Large intestine (tissue), 3 donors: ENCODE measurements at regions not wholly inside any gene's neighbourhood (a gene's known extent, or its start where the extent isn't known, plus 50 kb on each side); places are given as distances from the start of the nearest gene placed in this dataset.
A peak's percentile ranks its signal among the peaks of the same experiment; 100 is the strongest.
"Not testable (repeated sequence)": the region's sequence is repeated elsewhere in the genome, so short reads cannot be mapped to it uniquely, and the experiment has no call there.

Experiments
- DNase-seq, 2 donors: peaks; one replicate each; pipeline versions ENCODE4 v3.0.0 to v3.0.0-alpha.2; 2013
- H3K27ac ChIP-seq: one replicate; pipeline ENCODE4 v1.5.1; 2013; ENCODE audit warnings: low read length
- H3K27me3 ChIP-seq: 2 replicates; pipeline ENCODE4 v1.6.1; 2013; ENCODE audit warnings: low read length; ENCODE audit not compliant: control insufficient read depth, insufficient read depth
- H3K36me3 ChIP-seq: 2 replicates; pipeline ENCODE4 v1.6.1; 2013; ENCODE audit warnings: low read length; ENCODE audit not compliant: control insufficient read depth, insufficient read depth
- H3K4me1 ChIP-seq: one replicate; pipeline ENCODE4 v1.6.1; 2013; ENCODE audit warnings: low read length; ENCODE audit not compliant: control insufficient read depth, insufficient read depth
- H3K4me3 ChIP-seq: one replicate; pipeline ENCODE4 v1.5.1; 2013; ENCODE audit warnings: low read length
- H3K9me3 ChIP-seq: one replicate; pipeline ENCODE4 v1.6.1; 2013; ENCODE audit warnings: mild to moderate bottlenecking, low read depth, low read length, moderate library complexity; ENCODE audit not compliant: control insufficient read depth
- WGBS: methylation state at CpG from one replicate; pipeline ENCODE4 v1.1.5; 2013; ENCODE audit warnings: low lambda C conversion rate; ENCODE audit not compliant: insufficient coverage; 5-methylcytosine and 5-hydroxymethylcytosine counted together

DNA sequence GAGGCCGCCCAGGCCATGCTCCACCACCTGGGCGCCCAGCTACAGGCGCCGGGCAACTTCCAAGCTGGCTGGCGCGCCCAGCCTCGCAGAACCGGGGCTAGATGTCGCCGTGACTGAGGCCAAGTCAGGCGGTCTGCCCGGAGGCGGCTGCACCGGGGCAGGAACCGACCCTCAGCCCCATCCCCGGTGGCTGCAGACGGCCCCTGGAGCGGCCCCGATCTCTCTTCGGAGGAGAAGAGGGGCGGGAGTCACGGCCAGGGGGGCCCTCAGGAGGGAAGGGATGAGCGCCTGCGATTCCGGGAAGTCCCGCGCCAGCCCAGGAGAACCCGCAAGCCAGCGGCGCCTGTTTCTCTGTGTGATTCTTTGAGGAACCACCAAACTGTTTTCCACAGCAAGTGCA, 671.3 kb upstream of the DEFB115 start:
- peak in 1 of 2 donors; percentile 13 for DNase-seq
- not testable (repeated sequence) for H3K4me3 ChIP-seq, H3K27me3 ChIP-seq, H3K4me1 ChIP-seq, H3K27ac ChIP-seq, H3K36me3 ChIP-seq
- H3K9me3 ChIP-seq, result peaks cover 15% of the 10 kb centered on the region
- no CpG with 5 or more reads among the region's 30 CpGs for WGBS

- H3K27me3 ChIP-seq, result no peaks in the 10 kb centered on the region
- WGBS, result no CpG with 5 or more reads among the region's 22 CpGs
- H3K9me3 ChIP-seq, result peaks cover 13% of the 10 kb centered on the region
- no peaks in the 10 kb centered on the region for H3K4me1 ChIP-seq
- no peak for DNase-seq
- H3K27ac ChIP-seq, result no peak overlapping the region
- no peak overlapping the region for H3K4me3 ChIP-seq
- no peaks in the 10 kb centered on the region for H3K36me3 ChIP-seq
These were observed 663.9 kb upstream of the DEFB115 start for GRCh38 chr20:30593572-30593971.

DNA sequence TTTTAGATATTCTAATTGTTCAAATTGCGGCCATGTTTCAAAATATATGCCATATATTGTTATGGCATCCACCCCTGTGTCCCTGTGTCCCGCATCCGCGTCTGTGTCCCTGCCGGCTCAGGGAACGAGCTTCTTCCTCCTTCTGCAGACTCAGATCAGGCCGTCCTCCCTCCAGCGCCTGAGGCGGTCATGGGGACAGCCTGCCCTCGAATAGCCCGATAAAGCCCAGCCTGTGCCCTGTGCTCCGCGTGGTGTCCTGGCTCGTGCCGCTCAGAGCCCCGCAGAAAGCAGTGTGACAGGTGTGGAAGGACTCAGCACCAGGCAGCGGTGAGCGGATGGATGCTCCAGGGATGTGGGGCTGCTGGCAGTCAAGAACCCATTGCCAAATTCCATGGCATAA, 663.4 kb upstream of the DEFB115 start:
- no peaks in the 10 kb centered on the region for H3K27me3 ChIP-seq
- WGBS, result 90% methylated on average over 2 of the region's 18 CpGs
- no peak for DNase-seq
- no peaks in the 10 kb centered on the region for H3K4me1 ChIP-seq
- no peaks in the 10 kb centered on the region for H3K36me3 ChIP-seq
- H3K4me3 ChIP-seq, result no peak overlapping the region
- no peak overlapping the region for H3K27ac ChIP-seq
- peaks cover 17% of the 10 kb centered on the region for H3K9me3 ChIP-seq

- Histone ChIP-seq H3K27me3 (no peaks in the 10 kb centered on the region), H3K9me3 (peaks cover 17% of the 10 kb centered on the region), H3K36me3 (no peaks in the 10 kb centered on the region), H3K4me3 (no peak overlapping the region), H3K4me1 (no peaks in the 10 kb centered on the region), H3K27ac (no peak overlapping the region)
- DNase-seq, result no peak
- WGBS, result 100% methylated on average over 1 of the region's 3 CpGs
These were observed 661.8 kb upstream of the DEFB115 start for GRCh38 chr20:30595698-30596097.

DNA sequence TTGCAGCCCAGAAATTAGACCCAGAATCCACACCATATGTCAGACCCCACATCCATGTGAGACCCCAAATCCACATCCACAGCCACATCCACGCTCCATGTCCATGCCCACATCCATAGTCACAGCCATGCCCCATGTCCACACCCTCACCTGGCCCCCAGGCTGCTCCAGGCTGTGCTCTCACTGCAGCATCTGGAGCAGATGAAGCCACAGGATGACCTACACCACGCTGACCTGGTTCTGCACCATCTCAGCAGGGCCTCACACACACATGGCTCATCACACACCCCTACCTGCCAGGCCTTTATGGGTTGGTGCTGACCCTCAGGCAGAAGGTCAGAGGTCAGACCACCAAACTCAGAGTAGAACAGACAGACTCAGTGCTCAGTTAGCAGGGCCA, 660.0 kb upstream of the DEFB115 start:
- no CpG with 5 or more reads among the region's 2 CpGs for WGBS
- not testable (repeated sequence) for H3K27me3 ChIP-seq, H3K36me3 ChIP-seq, H3K27ac ChIP-seq, DNase-seq, H3K4me1 ChIP-seq, H3K4me3 ChIP-seq
- H3K9me3 ChIP-seq, result peaks cover 17% of the 10 kb centered on the region

DNA sequence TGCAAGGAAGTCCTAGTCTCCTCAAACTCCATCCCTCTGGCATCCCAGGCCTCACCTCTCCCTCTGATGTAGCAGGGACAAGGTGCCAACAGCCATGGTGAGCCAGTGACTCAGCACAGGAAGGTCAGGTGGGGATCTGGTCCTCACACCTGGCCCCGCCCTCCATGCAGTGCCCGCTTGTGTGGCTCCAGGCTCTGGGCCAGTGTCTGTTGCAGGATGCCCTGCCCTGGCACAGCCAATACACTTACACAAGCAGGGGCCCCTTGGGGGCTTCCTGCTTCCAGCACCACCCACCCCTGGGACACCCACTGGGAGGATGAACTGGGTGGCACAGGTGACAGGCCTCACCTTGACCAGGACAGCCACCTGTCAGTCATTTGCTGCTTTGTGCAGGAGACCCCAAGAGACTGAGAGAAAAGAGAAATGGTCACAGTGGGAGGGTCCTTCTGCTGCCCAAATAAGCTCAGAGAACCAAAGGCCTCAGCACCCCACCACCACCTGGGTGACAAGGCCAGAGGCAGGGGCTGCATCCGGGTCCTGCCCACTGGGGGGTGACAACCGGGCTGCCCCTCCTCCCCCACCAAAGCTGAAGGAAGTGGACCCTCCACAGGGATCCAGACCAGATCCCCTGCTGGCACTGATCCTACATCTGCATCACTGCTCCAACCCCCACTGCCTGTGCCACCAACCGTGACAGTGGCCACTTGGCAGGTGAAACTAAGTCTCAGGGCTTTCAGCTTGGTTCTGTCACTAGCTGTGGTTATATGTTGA, 658.8 kb upstream of the DEFB115 start:
- no peaks in the 10 kb centered on the region for H3K27me3 ChIP-seq
- no CpG with 5 or more reads among the region's 5 CpGs for WGBS
- no peak for DNase-seq
- no peaks in the 10 kb centered on the region for H3K36me3 ChIP-seq
- no peak overlapping the region for H3K27ac ChIP-seq
- no peaks in the 10 kb centered on the region for H3K4me1 ChIP-seq
- peaks cover 13% of the 10 kb centered on the region for H3K9me3 ChIP-seq
- H3K4me3 ChIP-seq, result no peak overlapping the region

GRCh38 chr20:30599990-30600389, 657.5 kb upstream of the DEFB115 start:
- Histone ChIP-seq H3K27me3 (no peaks in the 10 kb centered on the region), H3K36me3 (no peaks in the 10 kb centered on the region), H3K4me3 (no peak overlapping the region), H3K27ac (no peak overlapping the region), H3K9me3 (peaks cover 9% of the 10 kb centered on the region), H3K4me1 (no peaks in the 10 kb centered on the region)
- WGBS, result no CpG with 5 or more reads among the region's 2 CpGs
- DNase-seq, result no peak

DNA sequence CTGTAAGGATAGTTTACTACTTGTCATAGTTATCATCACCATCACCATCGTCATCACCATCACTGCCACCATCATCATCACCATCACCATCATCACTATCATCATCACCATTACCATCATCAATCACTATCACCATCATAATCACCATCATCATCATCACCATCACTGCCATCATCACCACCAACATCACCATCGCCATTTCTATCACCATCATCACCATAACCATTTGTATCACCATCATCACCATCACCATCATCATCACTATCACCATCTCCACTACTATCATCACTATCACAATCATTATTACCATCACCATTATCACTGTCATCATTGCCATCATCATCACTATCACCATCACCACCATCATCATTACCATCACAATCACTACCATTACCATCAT, 655.5 kb upstream of the DEFB115 start:
- no peak for DNase-seq
- 84% methylated on average over 2 of the region's 2 CpGs for WGBS
- no peaks in the 10 kb centered on the region for H3K27me3 ChIP-seq
- peaks cover 6% of the 10 kb centered on the region for H3K9me3 ChIP-seq
- no peaks in the 10 kb centered on the region for H3K4me1 ChIP-seq
- no peak overlapping the region for H3K27ac ChIP-seq
- H3K36me3 ChIP-seq, result no peaks in the 10 kb centered on the region
- no peak overlapping the region for H3K4me3 ChIP-seq

GRCh38 chr20:30602424-30602823, 655.0 kb upstream of the DEFB115 start:
- H3K27ac ChIP-seq, result no peak overlapping the region
- H3K27me3 ChIP-seq, result no peaks in the 10 kb centered on the region
- H3K9me3 ChIP-seq, result peaks cover 6% of the 10 kb centered on the region
- no peak overlapping the region for H3K4me3 ChIP-seq
- WGBS, result no CpG with 5 or more reads among the region's 3 CpGs
- no peaks in the 10 kb centered on the region for H3K36me3 ChIP-seq
- DNase-seq, result no peak
- no peaks in the 10 kb centered on the region for H3K4me1 ChIP-seq

DNA sequence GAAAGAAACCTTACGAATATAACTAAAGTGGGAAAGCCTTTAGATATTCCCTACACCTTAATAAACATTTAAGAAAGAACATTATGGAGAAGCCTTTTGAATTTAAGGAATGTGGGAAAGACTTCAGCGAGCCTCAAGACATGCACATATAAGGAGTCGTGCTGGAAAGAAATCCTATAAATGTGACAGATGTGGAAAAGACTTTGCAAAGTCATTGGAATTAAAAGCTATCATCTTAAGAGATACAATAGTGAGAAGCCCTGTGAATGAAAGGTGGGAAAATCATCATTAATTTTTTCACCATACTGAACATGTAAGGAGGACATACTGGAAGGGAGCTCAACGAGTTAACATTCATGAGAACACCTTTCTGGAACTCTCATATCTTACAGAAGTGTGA, 650.5 kb upstream of the DEFB115 start:
- DNase-seq, result no peak
- WGBS, result 69% methylated on average over 2 of the region's 4 CpGs
- H3K27me3 ChIP-seq, result no peaks in the 10 kb centered on the region
- H3K4me3 ChIP-seq, result no peak overlapping the region
- H3K27ac ChIP-seq, result no peak overlapping the region
- H3K9me3 ChIP-seq, result no peaks in the 10 kb centered on the region
- no peaks in the 10 kb centered on the region for H3K4me1 ChIP-seq
- no peaks in the 10 kb centered on the region for H3K36me3 ChIP-seq

DNA sequence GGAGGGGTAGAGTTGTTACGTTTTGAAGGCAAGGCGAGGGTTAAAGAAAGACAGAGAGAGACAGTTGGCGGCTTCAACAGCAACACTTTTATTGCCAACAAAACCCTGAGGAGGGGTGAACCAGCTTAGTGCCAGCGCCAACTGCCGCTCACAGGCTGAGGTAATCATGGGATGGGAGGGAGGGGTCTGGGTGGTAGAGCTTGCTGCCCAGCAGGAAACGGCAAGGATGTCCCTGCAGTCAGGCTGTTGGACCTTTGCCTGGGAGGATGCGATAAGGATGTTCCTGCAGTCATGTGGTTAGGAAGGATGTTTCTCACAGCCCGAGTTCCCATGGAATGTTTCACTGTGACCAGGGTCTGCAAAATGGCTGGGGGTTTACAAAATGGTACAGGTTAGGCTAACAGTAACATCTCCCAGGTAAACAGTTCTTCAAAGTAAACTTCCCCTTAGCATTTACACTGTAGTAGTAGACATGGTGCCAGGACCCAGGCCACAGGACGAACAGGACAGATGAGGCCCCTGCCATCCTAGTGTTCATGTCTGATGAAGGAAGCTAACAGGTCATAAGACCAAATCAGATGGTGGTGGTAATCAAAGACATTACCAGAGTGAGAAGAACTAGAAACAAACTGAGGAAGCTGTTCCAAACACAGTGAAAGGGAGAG, 647.3 kb upstream of the DEFB115 start:
- Histone ChIP-seq H3K36me3 (no peaks in the 10 kb centered on the region), H3K27me3 (no peaks in the 10 kb centered on the region), H3K9me3 (no peaks in the 10 kb centered on the region), H3K27ac (no peak overlapping the region), H3K4me1 (no peaks in the 10 kb centered on the region), H3K4me3 (no peak overlapping the region)
- 83% methylated on average over 2 of the region's 9 CpGs for WGBS
- no peak for DNase-seq
